ENCODE measurements at regions not wholly inside any gene's neighbourhood (a gene's known extent, or its start where the extent isn't known, plus 50 kb on each side); places are given as distances from the start of the nearest gene placed in this dataset.
"Not testable (repeated sequence)": the region's sequence is repeated elsewhere in the genome, so short reads cannot be mapped to it uniquely, and the experiment has no call there.

- TF ChIP-seq, protein P1, sequence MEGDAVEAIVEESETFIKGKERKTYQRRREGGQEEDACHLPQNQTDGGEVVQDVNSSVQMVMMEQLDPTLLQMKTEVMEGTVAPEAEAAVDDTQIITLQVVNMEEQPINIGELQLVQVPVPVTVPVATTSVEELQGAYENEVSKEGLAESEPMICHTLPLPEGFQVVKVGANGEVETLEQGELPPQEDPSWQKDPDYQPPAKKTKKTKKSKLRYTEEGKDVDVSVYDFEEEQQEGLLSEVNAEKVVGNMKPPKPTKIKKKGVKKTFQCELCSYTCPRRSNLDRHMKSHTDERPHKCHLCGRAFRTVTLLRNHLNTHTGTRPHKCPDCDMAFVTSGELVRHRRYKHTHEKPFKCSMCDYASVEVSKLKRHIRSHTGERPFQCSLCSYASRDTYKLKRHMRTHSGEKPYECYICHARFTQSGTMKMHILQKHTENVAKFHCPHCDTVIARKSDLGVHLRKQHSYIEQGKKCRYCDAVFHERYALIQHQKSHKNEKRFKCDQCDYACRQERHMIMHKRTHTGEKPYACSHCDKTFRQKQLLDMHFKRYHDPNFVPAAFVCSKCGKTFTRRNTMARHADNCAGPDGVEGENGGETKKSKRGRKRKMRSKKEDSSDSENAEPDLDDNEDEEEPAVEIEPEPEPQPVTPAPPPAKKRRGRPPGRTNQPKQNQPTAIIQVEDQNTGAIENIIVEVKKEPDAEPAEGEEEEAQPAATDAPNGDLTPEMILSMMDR (IDR thresholded peaks at IDR 0.05), result not testable (repeated sequence)
- not testable (repeated sequence) for TF ChIP-seq POLR2A (IDR thresholded peaks at IDR 0.05)
These were observed 160.2 kb downstream of the TMEM121 start for GRCh38 chr14:105686462-105687170.
